ENCODE measurements at regions not wholly inside any gene's neighbourhood (a gene's known extent, or its start where the extent isn't known, plus 50 kb on each side); places are given as distances from the start of the nearest gene placed in this dataset.
"Not testable (repeated sequence)": the region's sequence is repeated elsewhere in the genome, so short reads cannot be mapped to it uniquely, and the experiment has no call there.

DNA sequence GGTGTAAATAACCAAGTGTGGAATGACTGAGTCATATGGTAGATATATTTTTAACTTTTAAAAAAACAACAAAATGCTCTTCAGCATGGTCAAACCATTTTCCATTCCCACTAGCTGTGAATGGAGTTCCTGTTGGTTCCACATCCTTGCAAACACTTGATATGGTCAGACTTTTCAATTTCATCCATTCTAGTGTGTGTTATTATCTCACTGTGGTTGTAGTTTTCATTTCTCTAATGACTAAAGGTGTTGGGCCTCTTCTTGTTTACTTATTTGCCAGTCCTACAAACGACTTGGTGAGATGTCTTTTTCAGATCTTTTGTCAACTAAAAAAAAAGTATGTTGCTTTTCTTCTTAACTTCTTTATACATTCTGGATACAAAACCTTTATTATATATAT, 135.9 kb downstream of the BCL2L11 start:
- H3K14ac ChIP-seq (ENCODE audit: insufficient read depth, low read length); H3K27me3 Mint-ChIP-seq (ENCODE audit: low read depth); H3K27ac ChIP-seq (ENCODE audit: insufficient read length, low read depth, low read length); H3K4me2 ChIP-seq (ENCODE audit: insufficient read depth, insufficient read length, low read length); H3K36me3 Mint-ChIP-seq (ENCODE audit: insufficient read depth in 1 of 3, low read depth in 3 of 3); H3T11ph ChIP-seq (ENCODE audit: low read length); H3K9me3 ChIP-seq (ENCODE audit: control insufficient read depth, low read depth, low read length); H3K56ac ChIP-seq (ENCODE audit: insufficient read length, low read depth, low read length); H2BK12ac ChIP-seq (ENCODE audit: insufficient read length, low read depth, low read length); H2BK15ac ChIP-seq (ENCODE audit: low read depth, low read length); H3K9ac ChIP-seq (ENCODE audit: extremely low read depth, insufficient read length, low read length); DNase-seq; H3K79me1 ChIP-seq (ENCODE audit: insufficient read depth, low read depth, low read length, poor library complexity, severe bottlenecking); H3K27ac Mint-ChIP-seq; H3K18ac ChIP-seq (ENCODE audit: insufficient read length, low read depth, low read length); H4K5ac ChIP-seq (ENCODE audit: insufficient read length, low read depth, low read length); H3K23ac ChIP-seq (ENCODE audit: insufficient read length, low read depth, low read length); H3K27me3 ChIP-seq (ENCODE audit: insufficient read depth, low read length); H2AFZ ChIP-seq (ENCODE audit: low read length); H2AK5ac ChIP-seq (ENCODE audit: insufficient read length, low read length); H3K4me1 Mint-ChIP-seq; H2BK20ac ChIP-seq (ENCODE audit: low read depth, low read length, poor library complexity, severe bottlenecking); H4K20me1 ChIP-seq (ENCODE audit: control insufficient read depth, insufficient read depth, insufficient read length); H2BK120ac ChIP-seq (ENCODE audit: low read depth, low read length, poor library complexity, severe bottlenecking); H3K4me1 ChIP-seq (ENCODE audit: insufficient read depth, low read length); H2BK5ac ChIP-seq (ENCODE audit: insufficient read length, low read length); H3K4ac ChIP-seq (ENCODE audit: low read depth, low read length); H4K91ac ChIP-seq (ENCODE audit: insufficient read length, low read depth, low read length); H3K4me3 Mint-ChIP-seq; H3K9me3 Mint-ChIP-seq; H4K8ac ChIP-seq (replicated peaks; ENCODE audit: insufficient read length, low read depth, low read length); H3K79me2 ChIP-seq (ENCODE audit: insufficient read depth, low read length); H3K23me2 ChIP-seq (ENCODE audit: insufficient read length, low read depth, low read length, poor library complexity, severe bottlenecking): not testable (repeated sequence)
- WGBS (ENCODE audit: extremely low coverage, insufficient read length, low lambda C conversion rate), result no CpG with 5 or more reads among the region's 1 CpG

DNA sequence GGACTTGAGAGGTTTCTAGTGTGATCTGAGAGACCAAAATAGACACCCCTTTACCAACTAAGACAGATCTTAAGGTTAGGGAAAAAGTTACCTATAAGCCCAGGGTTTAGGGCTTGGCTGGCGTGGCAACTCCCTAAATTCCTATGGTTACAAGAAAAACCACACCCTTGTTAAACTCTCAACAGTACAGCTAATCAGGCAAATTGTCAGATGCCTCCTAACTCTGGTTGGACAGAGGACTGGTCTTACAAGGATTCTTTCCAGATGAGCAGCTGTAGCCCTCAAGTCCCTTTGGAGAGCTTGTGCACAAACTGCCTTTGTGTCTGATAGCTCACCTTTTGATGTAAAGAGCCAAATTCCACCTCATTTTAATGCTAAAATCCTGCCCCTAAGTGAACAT, 136.9 kb downstream of the BCL2L11 start:
- H2BK5ac ChIP-seq (ENCODE audit: insufficient read length, low read length); H2BK20ac ChIP-seq (ENCODE audit: low read depth, low read length, poor library complexity, severe bottlenecking); H3K4me2 ChIP-seq (ENCODE audit: insufficient read depth, insufficient read length, low read length); H4K20me1 ChIP-seq (ENCODE audit: control insufficient read depth, insufficient read depth, insufficient read length); H2BK12ac ChIP-seq (ENCODE audit: insufficient read length, low read depth, low read length); H3K4me3 Mint-ChIP-seq; H3K4me1 Mint-ChIP-seq; DNase-seq; H3K27ac ChIP-seq (ENCODE audit: insufficient read length, low read depth, low read length); H3K9ac ChIP-seq (ENCODE audit: extremely low read depth, insufficient read length, low read length); H4K5ac ChIP-seq (ENCODE audit: insufficient read length, low read depth, low read length); H3K79me1 ChIP-seq (ENCODE audit: insufficient read depth, low read depth, low read length, poor library complexity, severe bottlenecking); H3K36me3 Mint-ChIP-seq (ENCODE audit: insufficient read depth in 1 of 3, low read depth in 3 of 3); H3K23me2 ChIP-seq (ENCODE audit: insufficient read length, low read depth, low read length, poor library complexity, severe bottlenecking); H3K4me1 ChIP-seq (ENCODE audit: insufficient read depth, low read length); H4K91ac ChIP-seq (ENCODE audit: insufficient read length, low read depth, low read length); H3K9me3 ChIP-seq (ENCODE audit: control insufficient read depth, low read depth, low read length); H2BK15ac ChIP-seq (ENCODE audit: low read depth, low read length); H3K4ac ChIP-seq (ENCODE audit: low read depth, low read length); H3K27me3 Mint-ChIP-seq (ENCODE audit: low read depth); H2BK120ac ChIP-seq (ENCODE audit: low read depth, low read length, poor library complexity, severe bottlenecking); H3K14ac ChIP-seq (ENCODE audit: insufficient read depth, low read length); H3K27me3 ChIP-seq (ENCODE audit: insufficient read depth, low read length); H2AFZ ChIP-seq (ENCODE audit: low read length); H2AK5ac ChIP-seq (ENCODE audit: insufficient read length, low read length); H3K23ac ChIP-seq (ENCODE audit: insufficient read length, low read depth, low read length); H4K8ac ChIP-seq (replicated peaks; ENCODE audit: insufficient read length, low read depth, low read length); H3K79me2 ChIP-seq (ENCODE audit: insufficient read depth, low read length); H3T11ph ChIP-seq (ENCODE audit: low read length); H3K27ac Mint-ChIP-seq; H3K18ac ChIP-seq (ENCODE audit: insufficient read length, low read depth, low read length); H3K56ac ChIP-seq (ENCODE audit: insufficient read length, low read depth, low read length); H3K9me3 Mint-ChIP-seq: not testable (repeated sequence)
- WGBS (ENCODE audit: extremely low coverage, insufficient read length, low lambda C conversion rate), result no CpG with 5 or more reads among the region's 1 CpG

All from H9 (cell line).